SK-N-SH (cell line): ENCODE measurements at regions not wholly inside any gene's neighbourhood (a gene's known extent, or its start where the extent isn't known, plus 50 kb on each side); places are given as distances from the start of the nearest gene placed in this dataset.

Source experiments
- POLR2AphosphoS5 ChIP-seq: IDR thresholded peaks from 2 replicates; pipeline ENCODE4 v1.6.1; 2012; ENCODE audit warnings: low read depth, low read length
- TF ChIP-seq, protein P1 (sequence below): fragments of 200-600 bp; sonication (generic); IDR thresholded peaks from 2 replicates; pipeline ENCODE4 v1.6.1; 2017; ENCODE audit warnings: antibody characterized with exemption, mild to moderate bottlenecking, moderate library complexity

DNA sequence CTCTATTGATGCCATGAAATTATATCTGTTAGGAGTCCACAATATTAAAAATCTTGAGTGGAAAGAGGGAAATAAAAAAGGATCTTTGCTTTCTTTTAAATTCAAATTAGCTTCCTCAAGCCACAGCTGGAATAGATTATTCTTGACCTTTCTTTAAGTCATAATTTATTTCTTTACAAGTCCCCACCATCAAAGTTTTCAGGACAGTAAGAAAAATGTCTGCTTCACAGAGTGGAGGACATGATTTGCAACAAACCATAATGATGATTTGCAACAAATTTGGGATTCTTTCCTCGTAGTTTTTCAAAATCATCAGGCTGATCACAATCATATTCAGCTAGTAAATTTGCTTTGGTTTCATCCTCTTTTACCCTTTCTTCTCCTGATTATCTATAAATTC is 301.8 kb upstream of the NRIP1 start:
- TF ChIP-seq, protein P1, sequence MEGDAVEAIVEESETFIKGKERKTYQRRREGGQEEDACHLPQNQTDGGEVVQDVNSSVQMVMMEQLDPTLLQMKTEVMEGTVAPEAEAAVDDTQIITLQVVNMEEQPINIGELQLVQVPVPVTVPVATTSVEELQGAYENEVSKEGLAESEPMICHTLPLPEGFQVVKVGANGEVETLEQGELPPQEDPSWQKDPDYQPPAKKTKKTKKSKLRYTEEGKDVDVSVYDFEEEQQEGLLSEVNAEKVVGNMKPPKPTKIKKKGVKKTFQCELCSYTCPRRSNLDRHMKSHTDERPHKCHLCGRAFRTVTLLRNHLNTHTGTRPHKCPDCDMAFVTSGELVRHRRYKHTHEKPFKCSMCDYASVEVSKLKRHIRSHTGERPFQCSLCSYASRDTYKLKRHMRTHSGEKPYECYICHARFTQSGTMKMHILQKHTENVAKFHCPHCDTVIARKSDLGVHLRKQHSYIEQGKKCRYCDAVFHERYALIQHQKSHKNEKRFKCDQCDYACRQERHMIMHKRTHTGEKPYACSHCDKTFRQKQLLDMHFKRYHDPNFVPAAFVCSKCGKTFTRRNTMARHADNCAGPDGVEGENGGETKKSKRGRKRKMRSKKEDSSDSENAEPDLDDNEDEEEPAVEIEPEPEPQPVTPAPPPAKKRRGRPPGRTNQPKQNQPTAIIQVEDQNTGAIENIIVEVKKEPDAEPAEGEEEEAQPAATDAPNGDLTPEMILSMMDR = no peak
- no peak for TF ChIP-seq POLR2AphosphoS5
